Stimulated activated CD4-positive, alpha-beta T cell treated with anti-CD3 and anti-CD28 coated beads, Interleukin-2, amount 100 ng/mL, for 4 hours (primary cell): ENCODE measurements at regions not wholly inside any gene's neighbourhood (a gene's known extent, or its start where the extent isn't known, plus 50 kb on each side); places are given as distances from the start of the nearest gene placed in this dataset.
"Not testable (repeated sequence)": the region's sequence is repeated elsewhere in the genome, so short reads cannot be mapped to it uniquely, and the experiment has no call there.

Experiments
- DNase-seq: peaks from one replicate; pipeline ENCODE4 v3.0.0-alpha.2; 2020; ENCODE audit warnings: low read depth

DNA sequence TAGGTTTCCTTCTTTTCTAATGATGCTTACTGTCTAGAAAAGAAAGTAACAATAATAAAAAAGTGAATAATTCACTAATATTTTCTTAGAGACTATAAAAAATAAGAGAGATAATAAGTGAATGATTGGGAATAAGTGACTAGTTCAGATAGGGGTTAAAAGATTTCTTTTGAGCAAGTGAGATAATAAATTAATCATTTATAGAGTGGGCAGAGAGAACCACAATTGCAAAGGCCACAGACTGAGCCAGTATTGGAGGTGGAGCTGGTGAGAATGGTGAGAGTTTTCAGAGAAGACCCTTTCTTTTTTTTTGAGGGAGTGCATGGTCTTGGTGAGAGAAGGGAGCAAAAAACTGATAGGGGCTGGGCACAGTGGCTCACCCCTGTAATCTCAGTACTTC, 159.1 kb upstream of the SALL1 start:
- DNase-seq, result no peak

DNA sequence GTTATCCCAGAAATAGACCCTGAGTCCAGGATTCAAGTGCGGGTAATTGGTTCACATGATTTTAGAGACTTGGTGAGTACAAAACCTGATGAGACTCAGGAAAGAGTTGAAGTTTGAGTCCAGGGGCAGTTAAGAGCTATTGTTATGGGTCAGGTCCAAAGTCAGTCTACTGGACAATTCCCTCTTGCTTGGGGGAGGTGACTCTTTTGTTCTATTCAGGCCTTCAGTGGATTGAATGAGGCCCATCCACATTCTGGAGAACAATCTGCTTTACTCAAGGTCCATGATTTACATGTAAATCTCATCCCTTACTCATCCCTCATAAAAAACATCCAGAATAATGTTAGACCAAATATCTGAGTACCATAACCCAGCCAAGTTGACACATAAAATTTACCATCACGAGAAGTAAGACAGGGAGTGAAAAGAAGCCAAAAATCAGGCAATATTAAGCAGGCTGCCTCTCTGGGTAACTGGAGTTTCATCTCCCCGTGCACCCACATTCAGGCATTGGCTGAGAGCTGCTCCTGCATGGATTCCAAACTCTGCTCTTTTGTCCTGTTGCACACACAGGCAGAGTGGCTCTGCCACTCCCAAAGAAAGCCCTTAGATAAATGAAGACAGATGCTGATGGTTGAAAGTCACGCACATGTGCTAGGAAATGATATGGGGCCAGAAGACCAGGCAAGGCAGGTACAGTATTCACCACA, 156.0 kb upstream of the SALL1 start:
- DNase-seq, result no peak

DNA sequence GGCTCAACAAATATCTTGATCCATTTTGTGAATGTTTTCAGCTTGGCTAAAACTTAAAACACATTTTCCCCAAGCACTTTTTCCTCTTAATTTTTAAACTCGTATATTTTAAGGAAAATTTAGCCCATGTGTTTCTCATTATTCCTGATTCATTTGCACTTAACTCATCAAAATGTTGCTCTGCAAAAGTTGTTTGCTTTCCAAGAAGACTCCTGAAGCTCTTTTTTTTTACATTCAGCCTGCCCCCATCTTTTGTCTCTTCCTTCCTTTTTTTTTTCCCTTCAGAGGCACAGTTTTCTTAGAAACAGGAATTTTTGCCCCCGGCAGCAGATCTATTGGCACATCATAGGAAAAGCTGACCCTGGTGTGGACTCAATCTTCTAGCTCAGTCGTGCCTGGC, 155.0 kb upstream of the SALL1 start:
- no peak for DNase-seq

DNA sequence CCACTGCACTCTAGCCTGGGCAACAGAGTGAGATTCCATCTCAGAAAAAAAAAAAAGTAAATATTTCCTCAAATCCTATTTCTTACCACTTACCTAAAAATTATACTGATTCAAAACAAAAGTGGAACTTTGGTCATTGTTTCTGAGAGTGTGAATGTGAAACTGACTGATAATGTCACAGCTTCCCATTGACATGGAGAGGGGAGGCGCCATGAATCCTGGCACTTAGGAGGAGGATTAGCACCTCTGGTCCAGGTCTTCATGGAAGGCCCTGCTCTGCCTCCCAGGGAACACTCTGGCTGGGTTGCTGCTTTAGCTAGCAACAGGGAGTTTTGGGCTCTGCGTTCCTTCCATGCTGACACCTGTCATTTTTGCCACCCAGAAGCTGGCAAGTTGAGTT, 154.3 kb upstream of the SALL1 start:
- DNase-seq, result no peak

DNA sequence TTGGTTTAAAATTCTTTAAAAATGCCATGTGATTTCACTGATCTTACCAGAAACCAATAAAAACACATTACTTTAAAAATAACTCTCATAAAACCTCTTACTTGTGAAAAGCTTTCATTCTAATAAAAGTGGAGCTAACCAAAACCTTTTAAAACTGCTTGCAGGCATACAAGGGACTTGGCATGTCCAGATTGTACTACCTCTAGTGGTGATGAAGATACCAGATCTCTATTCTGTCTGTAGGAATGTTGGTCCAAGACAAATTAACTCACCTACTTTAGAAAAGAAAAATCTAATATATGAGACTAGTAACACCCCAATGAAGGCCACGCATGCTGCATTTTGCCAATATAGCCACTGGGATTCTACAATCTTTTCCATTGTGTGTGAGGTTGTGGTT, 151.0 kb upstream of the SALL1 start:
- DNase-seq, result no peak

DNA sequence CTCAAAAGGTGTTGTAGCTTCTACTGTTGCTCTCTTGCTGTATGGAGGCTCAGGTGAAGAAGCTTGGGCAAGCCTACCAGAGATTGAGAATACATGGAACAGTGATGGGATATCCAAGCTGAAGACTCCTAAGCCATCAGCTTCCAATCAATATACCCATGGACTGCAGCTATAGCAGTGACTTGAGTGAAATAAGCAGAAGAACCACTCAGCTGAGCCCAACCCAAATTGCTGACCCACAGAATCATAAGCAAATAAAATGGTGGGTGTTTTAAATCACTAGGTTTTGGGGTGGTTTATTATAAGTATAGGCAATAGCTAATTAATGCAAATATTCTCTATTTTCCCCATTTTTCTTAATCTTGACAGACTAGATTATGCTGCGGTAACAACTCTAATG, 147.7 kb upstream of the SALL1 start:
- no peak for DNase-seq

DNA sequence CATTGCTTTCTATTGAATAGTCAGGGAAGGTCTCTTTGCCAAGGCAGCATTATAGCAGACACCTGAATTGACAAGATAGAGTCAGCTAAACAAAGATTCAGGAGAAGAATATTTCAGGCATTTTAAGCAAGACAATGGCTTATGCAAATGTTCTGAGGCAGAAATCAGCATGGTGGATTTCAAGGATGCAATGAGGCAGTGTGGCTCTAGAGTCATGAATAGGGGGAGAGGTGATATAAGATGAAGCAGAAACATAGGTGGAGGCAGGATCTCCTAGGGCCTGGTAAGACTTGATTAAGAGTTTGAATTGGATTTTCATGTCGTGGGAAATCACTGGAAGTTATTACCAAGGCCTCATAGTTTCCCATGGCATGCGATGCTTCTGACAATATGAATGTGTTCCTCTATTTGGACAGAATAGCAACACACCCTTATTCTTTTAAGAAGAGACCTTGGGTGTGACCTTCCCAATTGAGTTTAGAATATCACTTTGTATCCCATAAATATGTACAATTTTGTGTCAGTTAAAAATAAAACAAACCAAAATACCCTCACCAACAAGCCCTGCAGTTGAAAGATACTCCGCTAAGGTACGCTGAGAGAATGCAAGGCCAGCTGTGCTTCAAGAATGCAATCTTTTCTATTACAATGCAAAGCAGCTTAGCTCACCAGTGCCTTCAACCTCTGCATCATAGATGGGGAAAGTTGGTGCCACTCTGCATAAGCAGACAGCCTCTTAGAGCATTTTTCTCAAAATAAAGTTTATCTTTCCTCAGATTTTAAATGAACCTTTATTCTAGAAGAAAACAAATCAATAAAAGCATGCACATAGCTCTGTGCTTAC, 139.6 kb upstream of the SALL1 start:
- DNase-seq, result no peak

DNA sequence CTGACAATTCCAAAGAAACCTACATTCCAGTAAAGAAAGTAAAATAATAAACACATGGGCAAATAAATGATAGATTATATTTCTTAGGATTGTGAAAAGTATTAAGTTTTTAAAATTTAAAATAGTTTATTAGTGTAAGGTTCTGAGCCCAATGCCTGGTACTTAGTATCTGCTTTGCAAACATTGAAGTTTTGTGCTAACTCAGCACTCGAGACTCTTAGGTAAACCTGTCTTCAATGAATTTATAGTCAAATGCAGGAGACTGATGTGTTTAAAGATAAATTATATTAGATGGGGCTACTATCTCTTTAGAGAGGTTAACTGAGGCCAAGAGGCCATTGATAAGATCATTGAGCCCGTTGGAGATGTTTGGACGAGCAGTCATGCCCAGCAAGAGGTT, 138.3 kb upstream of the SALL1 start:
- DNase-seq, result no peak

DNA sequence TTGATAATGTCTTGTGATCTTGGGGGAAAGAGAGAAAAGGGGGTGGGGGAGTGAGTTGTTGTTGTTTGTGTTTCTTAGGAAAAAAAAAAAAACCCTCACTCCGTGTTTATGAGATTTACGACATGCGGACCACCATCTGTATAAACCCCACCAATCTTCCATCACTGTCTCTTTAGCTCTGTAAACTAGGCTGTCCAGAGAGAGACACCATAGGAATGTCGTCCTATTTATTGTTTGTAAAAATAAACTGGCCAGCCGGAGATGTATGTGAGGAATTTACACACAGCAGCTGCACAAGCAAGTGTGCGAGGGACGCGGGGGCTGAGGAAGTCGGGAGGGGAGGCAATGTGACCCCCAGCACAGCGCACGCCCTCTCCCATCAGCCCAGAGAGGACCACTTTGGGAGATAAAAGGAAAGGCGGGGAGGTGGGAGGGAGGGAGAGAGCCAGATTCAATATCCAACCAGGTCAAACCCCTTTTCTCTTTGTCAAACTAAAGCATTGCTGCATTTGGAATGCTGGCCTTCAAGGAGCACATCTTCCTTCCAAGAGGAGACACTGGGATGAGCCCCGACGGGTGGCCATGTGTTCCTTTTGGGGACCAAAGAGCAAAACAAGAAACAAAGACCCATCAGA, 136.2 kb upstream of the SALL1 start:
- DNase-seq, result no peak

DNA sequence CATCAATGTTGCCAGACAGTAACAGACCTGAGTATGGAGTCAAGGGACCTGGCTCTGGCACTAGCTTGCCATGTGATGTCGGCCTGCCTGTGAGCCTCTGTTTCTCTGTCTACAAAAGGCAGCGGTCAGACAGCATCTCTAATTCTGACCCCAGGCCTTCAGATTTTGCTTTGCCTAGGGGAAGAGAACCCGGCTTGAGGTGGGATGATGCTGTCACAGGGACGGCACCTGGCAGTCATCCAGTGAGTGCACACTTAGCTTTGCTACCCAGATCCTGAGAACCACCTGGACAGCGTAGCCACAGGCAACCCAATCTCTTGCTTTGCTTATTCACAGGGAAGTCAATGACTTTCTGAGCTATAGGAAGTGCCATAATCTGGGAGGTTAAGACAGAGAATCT, 135.2 kb upstream of the SALL1 start:
- no peak for DNase-seq

DNA sequence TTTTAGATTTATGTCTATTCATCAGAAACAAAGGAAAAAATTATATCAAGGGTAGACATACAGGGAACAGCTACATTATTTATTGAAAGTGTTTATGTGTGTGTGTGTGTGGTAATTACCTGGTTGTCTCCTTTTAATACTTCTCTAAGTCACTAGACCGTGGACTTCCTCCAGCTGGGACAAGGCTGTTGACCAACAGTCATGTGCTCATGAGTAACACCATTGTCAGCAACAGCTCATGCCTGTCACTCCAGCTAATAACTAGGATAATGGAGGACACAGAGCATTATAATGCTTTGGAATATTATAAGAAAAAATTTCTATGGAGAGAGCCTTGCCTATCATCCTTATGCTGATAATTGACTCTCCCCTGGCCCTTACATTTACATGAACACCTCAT, 125.3 kb upstream of the SALL1 start:
- no peak for DNase-seq

DNA sequence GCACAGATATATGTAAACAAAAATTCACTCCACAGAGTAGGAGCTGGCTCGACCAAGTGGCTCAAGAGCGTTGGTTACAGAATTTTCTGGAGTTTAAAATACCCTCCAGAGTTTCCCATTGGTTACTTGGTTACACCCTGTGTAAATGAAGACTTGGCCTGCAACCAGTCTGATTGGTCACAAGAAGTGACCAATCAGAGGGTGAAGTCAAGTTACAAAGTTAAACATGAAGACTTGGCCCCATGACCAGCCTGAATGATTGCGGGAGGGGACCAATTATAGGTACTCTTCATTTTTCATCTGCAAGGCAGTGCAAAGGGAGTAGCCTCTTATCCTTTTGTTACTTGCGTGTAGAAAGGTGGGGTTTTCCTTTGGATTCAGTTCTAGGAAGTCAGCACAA, 121.3 kb upstream of the SALL1 start:
- no peak for DNase-seq

DNA sequence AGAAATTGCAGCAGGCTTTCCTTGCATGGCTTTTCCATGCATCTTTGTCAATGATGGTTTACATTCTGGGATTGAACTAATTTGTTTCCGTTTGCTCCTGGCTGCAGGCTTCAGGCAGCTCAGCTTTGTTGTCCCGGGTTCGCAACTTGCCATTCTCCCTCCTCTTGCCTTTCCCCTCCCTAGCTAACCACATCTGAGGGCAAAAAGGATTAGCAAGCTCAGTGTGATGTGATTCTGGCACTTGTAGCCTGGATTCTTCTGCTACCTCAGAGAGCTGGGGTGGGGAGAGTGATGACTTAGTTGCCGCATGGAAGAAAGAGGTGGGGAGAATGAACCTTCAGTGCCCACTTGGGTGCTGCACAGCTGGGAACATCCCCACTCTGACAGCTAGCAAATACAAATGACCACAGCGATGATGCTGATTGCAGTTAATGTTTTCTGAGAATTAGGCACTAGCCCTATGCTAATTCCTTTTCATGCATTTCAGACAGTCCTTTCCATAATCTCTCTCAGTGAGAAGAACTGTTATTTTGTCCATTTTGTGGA, 120.2 kb upstream of the SALL1 start:
- no peak for DNase-seq

DNA sequence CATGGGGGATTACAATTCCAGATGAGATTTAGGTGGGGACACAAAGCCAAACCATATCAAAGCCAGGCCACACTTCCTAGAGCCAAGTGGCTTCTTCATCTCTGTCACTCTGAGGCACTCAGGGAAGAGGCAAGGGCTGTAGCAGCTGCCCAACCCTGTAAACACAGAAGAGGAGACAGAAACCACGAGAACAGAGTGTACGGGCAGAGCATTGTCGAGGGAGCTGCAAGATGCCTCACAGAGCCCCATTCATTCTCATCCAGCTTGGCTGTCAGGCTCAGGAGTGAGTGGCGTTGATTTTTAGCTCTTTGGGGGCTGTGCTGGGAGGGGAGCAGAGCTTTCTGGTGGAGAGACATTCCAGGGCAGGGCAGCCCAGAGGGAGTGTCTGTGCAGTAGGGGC, 117.2 kb upstream of the SALL1 start:
- DNase-seq, result no peak

DNA sequence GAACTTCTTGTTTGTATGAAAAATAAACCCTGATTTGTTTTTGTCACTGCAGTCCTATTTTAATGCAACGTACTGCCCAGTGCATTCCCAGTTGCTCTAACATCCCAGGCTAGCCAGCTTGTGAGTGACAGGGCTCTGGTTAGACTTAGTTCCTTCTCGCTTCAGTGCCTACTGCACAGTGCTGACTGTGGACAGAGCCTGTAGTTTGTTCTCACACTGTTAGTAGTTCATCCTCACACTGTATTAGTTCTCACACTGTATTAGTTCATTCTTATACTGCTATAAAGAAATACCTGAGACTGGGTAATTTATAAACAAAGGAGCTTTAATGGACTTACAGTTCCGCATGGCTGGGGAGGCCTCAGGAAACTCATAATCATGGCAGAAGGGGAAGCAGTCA, 116.6 kb upstream of the SALL1 start:
- DNase-seq, result no peak

DNA sequence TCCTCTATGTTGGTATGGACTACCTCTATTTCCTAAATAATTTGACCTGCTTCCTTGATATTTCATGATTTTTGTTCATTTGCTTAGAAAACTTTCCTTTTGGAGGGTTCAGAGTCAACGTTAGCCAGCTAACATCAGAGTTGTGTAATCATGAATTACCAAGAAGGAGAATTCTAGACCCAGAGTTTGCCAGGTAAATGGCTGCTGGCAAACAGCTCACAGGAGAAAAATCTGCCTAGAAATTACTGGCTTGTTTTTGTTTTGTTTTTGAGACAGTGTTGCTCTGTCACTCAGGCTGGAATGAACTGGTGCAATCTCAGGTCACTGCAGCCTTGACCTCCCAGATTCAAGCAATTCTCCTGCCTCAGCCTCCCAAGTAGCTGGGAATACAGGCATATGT, 111.4 kb upstream of the SALL1 start:
- DNase-seq, result no peak

DNA sequence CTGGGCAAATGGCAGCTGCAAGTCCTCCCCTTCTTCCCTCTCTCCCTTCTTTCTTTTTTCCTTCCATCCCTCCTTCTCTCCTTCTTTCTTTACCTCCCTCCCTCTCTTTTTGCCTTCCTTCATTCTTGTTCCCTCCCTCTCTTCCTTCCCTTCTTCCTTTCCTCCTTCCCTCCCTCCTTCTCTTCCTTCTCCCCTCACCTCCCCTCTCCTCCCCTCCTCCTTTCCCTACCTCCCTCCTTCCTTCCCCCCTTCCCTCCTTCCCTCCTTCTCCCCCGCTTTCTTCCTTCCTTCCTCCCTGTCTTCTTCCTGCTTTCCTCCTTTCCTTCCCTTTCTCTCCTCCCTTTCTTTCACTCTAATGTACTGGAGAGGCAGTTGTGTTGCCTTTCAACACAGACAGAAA, 110.8 kb upstream of the SALL1 start:
- DNase-seq, result no peak

DNA sequence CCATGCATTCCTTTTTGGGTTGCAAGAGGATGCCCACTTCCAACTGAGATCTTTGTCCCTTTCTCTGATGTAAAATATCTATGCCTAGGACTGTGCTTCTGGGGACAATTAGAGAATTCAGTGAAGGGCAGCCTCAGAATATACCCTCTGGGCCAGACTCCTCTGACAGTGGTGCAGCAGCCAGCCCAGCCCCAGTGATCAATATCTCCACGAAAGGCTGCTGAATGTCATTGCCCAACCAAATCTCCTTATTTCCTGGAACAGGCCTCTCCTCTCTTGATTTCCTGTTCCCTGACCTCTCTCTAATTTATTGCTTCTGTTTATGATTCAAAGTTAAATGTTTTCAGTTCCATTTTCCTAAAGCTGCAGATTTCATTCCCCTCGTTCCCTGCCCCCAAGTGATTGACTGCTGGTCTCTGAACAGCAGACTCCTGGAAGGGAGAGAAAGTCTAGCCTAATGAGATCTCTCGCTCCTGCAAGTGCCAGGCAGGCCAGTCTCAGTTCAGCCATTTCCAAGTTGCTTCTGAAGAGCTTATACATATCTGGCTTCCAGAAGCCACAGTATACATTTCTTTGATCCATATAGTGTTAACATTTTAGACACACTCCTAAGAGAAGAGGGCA, 104.4 kb upstream of the SALL1 start:
- DNase-seq, result no peak

DNA sequence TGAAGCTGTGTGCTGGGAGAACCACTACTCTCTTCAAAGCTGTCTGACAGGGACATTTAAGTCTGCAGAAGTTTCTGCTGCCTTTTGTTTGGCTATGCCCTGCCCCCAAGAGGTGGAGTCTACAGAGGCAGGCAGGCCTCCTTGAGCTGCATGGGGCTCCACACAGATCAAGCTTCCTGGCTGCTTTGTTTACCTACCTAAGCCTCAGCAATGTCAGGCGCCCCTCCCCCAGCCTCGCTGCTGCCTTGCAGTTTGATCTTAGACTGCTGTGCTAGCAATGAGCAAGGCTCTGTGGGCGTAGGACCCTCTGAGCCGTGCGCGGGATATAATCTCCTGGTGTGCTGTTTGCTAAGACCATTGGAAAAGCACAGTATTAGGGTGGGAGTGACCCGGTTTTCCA, 103.3 kb upstream of the SALL1 start:
- not testable (repeated sequence) for DNase-seq

DNA sequence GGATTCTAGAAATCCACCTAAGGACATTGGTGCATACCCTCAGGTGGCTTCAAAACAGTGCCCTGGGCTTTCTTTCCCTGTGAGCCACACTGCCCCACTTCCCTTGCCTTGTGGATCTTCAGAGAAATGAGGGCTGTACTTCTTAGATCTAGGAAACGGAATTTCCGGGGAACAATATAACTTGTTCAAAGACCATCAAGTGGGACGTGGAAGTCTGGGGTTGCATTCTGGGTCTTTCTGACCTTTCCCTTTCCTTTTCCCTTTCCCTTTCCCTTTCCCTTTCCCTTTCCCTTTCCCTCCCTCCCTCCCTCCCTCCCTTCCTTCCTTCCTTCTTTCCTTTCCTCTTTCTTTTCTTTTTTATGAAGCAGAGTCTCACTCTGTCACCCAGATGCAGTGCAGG, 97.1 kb upstream of the SALL1 start:
- DNase-seq, result no peak

DNA sequence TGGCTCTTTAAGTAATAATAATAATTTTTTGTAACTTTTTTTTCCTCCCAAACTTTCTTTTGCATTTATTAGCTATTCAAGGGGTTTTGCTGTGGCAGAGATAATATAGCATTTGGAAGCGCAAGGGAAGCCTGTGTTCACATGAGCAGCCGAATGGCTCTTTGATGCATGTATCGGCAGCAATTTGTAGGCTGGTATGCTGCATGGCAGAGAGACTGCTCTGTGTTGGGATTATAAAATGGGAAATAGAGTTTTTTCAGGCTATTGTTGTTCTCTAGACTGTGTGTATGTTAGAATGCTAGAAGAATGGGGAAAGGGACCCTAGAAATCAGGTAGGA, 94.6 kb upstream of the SALL1 start:
- DNase-seq, result no peak

DNA sequence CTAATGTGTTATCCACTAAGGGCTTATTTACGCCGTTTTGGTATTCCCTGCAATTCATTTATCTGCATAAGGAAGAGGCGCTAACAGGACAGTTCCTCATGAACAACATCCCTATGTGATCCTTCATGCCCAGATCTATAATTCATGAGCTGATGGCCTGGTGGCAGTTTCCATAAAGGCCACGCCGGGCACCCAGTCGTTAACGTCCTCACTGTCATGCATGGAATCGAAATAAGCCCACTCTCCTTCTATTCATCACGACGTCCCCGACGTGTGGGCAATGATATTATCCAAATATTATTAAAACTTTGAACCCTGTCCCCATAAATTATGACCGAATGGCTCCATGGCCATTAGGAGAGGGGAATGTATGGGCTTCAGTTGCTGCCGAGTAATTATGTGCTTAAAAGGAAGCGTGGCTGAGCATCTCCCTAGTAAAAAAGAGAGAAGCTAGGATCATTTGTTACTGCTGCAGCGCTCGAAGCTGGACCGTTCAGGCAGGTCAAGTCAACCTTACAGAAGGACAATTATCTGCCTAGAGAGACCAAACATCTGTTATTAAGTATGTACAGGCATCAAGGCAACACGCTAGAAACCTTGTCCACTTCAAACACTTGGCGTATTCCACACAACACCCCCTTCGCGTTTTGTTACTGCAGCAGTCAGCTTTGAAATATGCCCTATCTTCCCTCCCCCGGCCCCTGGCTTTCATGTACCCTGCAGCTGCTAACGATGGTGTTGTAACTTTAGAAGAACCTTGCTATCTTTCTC, 94.0 kb upstream of the SALL1 start:
- DNase-seq, result no peak
